Activated T-helper 1 cell treated with anti-CD3 and anti-CD28 coated beads, Interleukin-2, amount 50 U/mL, for 16 hours (primary cell): ENCODE measurements at regions not wholly inside any gene's neighbourhood (a gene's known extent, or its start where the extent isn't known, plus 50 kb on each side); places are given as distances from the start of the nearest gene placed in this dataset.

ENCODE experiments used
- DNase-seq, 2 donors: peaks; one replicate each; pipeline ENCODE4 v3.0.0-alpha.2; 2020; ENCODE audit warnings: low read depth in 1 of 2, low spot score in 1 of 2

DNA sequence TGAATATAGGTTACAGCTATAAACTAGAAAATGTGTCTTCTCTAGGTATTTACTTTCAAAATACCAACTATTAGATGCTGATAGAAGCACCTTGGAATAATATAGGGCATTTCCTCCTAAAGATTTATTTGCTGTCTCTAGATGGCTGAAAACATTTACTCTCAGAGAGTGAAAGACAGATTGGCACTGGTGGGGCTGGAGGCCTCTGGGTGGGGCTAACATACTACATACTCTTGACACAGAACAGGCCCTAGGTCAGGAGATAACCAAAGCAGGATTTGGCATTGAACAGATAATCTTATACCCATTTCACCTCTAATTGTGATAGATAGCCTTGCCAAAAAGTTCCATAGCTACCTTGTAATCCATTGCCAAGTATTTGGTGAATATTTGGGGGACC lies 253.3 kb upstream of the TBC1D5 start:
- DNase-seq, result no peak

DNA sequence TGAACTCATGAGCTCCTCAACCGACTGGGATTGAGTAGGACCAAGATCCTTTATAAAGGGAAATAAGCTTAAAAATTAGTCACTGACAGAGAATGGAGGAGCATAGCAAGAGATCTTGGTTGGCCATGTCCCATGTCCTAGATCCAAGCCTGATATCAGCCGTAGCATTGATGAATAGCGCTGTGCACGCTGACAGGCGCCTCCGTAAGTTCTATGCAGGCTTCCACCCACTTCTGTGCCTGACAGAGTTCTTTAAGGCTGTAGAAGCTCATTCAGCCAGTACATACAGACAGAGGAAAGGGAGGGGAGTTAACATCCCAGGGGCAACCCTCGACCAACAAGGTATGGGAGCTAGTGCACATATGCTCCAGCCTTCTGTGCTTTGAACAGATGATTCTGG lies 251.7 kb upstream of the TBC1D5 start:
- no peak for DNase-seq

GRCh38 chr3:17990390-17990789 lies 248.0 kb upstream of the TBC1D5 start:
- no peak for DNase-seq

GRCh38 chr3:17986348-17986816 lies 244.0 kb upstream of the TBC1D5 start:
- DNase-seq, result no peak

DNA sequence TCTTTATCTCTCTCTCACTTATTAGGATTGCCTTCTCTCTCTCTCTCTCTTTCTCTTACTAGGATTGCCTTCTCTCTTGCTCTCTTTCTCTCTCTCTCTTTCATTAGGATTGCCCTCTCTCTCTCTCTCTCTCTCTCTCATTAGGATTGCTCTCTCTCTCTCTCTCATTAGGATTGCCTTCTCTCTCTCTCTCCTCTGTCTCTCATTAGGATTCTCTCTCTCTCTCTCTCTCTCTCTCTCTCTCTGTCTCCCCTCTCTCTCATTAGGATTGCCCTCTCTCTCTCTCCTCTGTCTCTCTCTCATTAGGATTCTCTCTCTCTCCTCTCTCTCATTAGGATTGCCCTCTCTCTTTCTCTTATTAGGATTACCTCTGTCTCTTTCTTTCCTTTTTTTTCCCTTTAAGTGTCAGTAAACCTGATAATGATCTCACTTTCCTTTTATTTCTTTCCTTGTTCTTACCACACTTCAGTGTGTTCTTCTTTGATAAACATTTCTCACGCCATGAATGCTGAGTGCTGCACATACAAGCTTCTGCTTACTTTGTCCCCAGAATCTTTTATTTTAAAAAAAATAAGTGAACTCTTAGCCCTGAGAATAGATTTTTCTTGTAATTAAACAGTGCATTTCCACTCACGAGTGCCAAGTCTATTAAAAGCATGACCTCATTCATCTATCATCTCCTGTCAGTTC lies 243.4 kb upstream of the TBC1D5 start:
- DNase-seq, result no peak

DNA sequence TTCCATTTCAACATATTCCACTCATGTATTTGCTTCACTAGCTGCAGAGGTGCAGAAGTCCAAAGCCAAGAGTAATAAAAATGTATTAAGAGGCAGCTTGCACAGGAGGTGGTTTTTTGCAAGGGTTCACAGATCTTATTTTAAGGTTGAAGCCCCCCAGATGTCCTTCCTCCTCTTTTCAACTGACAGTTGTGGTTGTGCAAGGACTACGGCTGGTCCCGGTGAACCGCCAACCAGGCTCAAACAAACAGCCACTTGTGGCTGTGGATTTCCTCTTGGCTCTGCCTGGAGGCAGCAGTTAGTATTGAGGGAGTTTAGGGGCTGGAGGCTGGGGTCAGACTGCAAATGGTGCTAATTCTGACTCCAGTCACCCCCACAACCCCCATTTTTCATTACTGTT lies 240.7 kb upstream of the TBC1D5 start:
- no peak for DNase-seq

- no peak for DNase-seq
These were observed 239.9 kb upstream of the TBC1D5 start for GRCh38 chr3:17982211-17982880.

DNA sequence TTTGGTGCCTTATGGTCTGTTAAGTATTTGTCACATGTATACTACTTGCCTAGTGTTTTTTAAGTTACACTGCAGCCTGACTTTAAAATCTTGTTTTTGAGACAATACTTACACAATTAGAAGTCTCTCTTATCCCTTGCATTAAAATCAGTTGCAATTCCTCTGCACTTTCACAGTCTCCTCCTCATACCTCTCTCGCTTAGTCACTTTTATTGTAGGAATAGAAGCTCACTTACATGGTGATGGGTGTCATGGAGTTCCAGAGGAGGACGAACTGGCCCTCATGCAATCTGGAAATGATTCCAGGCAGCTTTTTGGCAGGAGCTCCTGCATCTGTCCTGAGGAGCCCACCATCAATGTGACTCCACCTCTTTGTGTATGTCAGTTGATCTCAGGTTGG lies 238.4 kb upstream of the TBC1D5 start:
- DNase-seq, result no peak

- no peak for DNase-seq
These were observed 237.5 kb upstream of the TBC1D5 start for GRCh38 chr3:17979911-17980310.

GRCh38 chr3:17979252-17979651 lies 236.8 kb upstream of the TBC1D5 start:
- no peak for DNase-seq

GRCh38 chr3:17974206-17974841 lies 231.9 kb upstream of the TBC1D5 start:
- no peak for DNase-seq

DNA sequence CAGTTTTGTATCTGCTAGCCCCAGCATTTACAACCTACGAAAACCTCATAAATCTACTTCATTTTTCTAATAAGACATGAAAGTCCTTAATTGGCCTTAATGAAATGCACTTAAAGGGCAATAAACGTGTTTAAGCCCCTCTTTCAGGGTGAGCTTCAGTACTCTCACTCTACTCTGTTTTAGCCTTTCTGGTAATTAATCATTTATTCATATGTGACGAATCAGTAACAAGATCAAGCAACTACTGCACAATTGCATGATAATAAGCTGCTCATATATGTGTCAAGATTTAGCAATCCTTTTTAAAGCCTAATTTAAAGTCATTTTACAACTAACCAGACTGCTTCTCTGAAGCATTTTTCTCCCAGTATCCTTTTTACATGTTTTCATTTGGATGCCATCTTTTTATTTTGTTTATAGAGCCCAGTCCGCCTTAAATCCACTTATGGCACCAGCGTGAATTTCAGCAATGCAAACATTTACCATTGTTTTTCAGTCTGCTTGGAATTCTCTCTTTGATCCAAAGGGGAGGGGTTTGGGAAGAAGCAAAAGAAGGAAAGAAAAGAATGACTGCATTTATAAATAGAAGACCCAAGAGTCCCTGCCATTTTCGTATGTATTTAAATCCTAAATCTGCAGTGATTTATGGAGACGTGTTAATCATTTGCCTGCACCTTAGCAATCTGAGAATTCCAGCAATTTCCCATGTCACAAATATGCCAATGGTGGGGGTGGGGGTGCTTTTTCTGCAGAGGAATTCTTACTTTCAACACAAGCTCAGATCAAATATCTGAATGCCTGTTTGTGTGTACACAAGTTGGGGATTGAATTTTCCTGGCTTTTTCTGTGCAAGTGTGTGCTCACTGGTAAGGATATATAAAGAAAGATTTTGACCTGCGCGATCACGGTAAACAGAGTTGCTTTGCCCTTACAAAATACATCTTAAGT lies 230.8 kb upstream of the TBC1D5 start:
- DNase-seq, result no peak

DNA sequence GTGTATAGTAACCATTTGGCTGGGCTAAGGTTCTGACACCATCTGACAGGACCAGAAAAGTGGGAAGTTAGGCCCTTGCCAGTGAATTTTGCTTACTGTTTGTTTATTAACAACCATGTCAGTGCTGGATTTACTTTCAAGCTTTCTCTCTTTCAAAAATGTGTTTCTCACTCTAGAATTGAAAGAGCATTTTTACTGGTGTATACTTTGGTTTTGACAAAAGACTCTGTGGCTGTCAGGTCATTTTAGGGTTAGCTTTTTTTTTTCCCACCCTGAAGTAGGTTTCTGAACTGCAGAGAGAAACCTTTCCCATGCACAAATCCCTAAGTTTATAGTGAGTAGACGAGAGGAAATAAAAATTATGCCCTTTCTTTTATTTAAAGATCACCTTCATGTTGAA lies 230.0 kb upstream of the TBC1D5 start:
- no peak for DNase-seq

GRCh38 chr3:17972030-17972429 lies 229.6 kb upstream of the TBC1D5 start:
- no peak for DNase-seq

DNA sequence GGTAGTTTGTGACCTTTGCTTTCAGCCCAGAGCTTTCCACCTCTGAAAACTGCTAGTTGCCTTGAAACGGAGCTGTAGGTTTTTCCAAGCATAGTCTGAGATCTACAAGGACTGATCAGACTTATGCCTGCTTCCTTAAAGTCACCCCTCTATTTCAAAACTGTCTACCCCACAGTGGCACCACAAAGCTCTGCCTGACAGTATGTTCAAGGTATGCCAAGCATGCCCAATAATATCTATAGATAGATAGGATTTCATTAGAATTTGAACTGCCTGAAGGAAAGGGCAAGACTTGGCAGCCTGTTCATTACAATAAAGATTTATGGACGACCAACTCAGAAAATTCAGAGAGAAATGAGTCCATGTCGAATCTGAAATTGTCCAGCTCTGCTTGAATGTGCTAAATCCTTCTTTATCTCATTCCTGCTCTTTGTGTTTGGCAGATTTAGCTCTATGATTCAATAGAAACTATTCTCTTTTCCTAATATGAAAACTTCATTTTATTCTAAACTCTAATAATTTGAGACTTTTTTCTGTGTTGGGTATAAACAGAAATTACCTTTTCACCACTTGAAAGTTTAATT lies 227.6 kb upstream of the TBC1D5 start:
- no peak for DNase-seq

DNA sequence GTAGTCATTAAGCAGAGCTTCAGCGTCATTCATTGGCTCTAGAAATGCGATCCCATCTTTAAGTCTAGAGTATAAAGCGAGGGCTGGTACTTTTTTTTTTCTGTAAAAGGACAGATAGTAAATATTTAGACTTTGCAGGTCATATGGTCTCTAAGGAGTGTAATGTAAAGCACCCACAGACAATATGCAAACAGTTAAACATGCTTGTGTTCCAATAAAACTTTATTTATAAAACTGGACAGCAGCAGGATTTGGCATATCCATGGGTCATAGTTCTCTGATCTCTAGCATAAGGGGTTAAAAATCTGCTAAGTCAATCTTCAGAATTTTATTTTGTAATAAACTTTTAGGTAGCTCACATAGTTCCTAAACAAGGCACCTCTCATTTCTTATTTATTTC lies 226.8 kb upstream of the TBC1D5 start:
- no peak for DNase-seq

- no peak for DNase-seq
These were observed 225.6 kb upstream of the TBC1D5 start for GRCh38 chr3:17967953-17968607.

GRCh38 chr3:17967111-17967510 lies 224.7 kb upstream of the TBC1D5 start:
- no peak for DNase-seq

DNA sequence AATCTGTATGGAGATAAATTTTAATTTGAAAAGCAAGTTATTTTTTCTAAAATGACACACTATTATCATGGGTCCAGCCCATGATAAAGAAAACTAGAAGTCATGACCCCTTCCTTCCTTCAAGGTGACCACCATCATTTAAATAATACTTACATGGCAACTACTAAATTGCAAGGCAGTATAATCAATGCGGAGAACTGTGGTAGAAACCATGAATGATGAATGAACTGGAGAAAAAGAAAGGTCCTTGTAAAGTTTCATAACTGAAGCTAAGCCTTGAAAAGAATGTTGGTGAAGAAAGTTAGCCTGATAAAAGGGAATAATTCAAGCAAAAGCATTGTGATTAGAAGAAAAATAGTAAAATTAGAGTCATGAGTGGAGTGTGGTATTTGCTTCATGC lies 222.9 kb upstream of the TBC1D5 start:
- DNase-seq, result no peak

GRCh38 chr3:17964108-17964507 lies 221.7 kb upstream of the TBC1D5 start:
- no peak for DNase-seq
